ENCODE measurements at regions not wholly inside any gene's neighbourhood (a gene's known extent, or its start where the extent isn't known, plus 50 kb on each side); places are given as distances from the start of the nearest gene placed in this dataset.

GRCh38 chr1:56435434-56436262 is 143.7 kb downstream of the PLPP3 start:
- H3K27ac ChIP-seq, result no peak overlapping the region
- TF ChIP-seq CTCF (conservative IDR thresholded peaks at IDR 0.05), result no peak

- H3K27ac ChIP-seq, result no peak overlapping the region
- TF ChIP-seq CTCF (conservative IDR thresholded peaks at IDR 0.05), result no peak
Observed at GRCh38 chr1:56434740-56435139, 144.6 kb downstream of the PLPP3 start.

- H3K27ac ChIP-seq, result no peak overlapping the region
- no peak for TF ChIP-seq CTCF (conservative IDR thresholded peaks at IDR 0.05)
Observed at GRCh38 chr1:56434025-56434424, 145.3 kb downstream of the PLPP3 start.

GRCh38 chr1:56433056-56433577 is 146.2 kb downstream of the PLPP3 start:
- no peak overlapping the region for H3K27ac ChIP-seq
- TF ChIP-seq CTCF (conservative IDR thresholded peaks at IDR 0.05), result no peak

GRCh38 chr1:56432166-56432971 is 147.0 kb downstream of the PLPP3 start:
- TF ChIP-seq CTCF (conservative IDR thresholded peaks at IDR 0.05), result no peak
- H3K27ac ChIP-seq, result no peak overlapping the region

GRCh38 chr1:56430141-56430839 is 149.1 kb downstream of the PLPP3 start:
- TF ChIP-seq CTCF (conservative IDR thresholded peaks at IDR 0.05), result no peak
- H3K27ac ChIP-seq, result no peak overlapping the region

GRCh38 chr1:56429288-56429687 is 150.1 kb downstream of the PLPP3 start:
- no peak for TF ChIP-seq CTCF (conservative IDR thresholded peaks at IDR 0.05)
- H3K27ac ChIP-seq, result no peak overlapping the region

Measured in VCaP (cell line).